ENCODE measurements at regions not wholly inside any gene's neighbourhood (a gene's known extent, or its start where the extent isn't known, plus 50 kb on each side); places are given as distances from the start of the nearest gene placed in this dataset.

DNA sequence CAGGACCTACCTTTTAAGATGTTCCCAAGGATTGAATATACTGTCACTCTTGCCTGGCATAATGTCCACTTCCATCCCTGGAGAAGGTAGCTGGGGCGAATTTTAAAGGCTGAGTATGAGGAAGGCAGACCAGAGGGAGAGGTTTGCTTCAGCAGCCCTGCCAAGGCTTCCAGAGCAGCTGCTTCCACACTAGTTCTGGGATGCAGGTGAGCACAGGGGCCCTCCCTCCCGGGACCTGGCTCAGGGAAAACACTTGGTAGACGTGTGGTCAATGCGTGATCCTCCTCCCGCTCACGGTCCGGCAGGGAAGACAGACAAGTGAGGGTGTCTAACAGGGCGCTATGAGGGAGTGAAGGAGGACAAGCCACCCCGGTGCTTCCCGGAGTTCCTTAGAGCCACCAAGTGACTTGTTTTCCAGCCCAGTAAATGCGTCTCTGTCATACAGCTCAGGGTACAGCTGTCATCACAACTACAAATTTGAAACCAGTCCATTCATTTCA is 327.6 kb downstream of the ARRDC4 start:
- TF ChIP-seq, protein P1, sequence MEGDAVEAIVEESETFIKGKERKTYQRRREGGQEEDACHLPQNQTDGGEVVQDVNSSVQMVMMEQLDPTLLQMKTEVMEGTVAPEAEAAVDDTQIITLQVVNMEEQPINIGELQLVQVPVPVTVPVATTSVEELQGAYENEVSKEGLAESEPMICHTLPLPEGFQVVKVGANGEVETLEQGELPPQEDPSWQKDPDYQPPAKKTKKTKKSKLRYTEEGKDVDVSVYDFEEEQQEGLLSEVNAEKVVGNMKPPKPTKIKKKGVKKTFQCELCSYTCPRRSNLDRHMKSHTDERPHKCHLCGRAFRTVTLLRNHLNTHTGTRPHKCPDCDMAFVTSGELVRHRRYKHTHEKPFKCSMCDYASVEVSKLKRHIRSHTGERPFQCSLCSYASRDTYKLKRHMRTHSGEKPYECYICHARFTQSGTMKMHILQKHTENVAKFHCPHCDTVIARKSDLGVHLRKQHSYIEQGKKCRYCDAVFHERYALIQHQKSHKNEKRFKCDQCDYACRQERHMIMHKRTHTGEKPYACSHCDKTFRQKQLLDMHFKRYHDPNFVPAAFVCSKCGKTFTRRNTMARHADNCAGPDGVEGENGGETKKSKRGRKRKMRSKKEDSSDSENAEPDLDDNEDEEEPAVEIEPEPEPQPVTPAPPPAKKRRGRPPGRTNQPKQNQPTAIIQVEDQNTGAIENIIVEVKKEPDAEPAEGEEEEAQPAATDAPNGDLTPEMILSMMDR (IDR thresholded peaks at IDR 0.05; ENCODE audit: extremely low read depth in 1 of 2, insufficient read depth in 1 of 2, low read depth in 1 of 2, low read length in 2 of 2): no peak
- TF ChIP-seq MYC (IDR thresholded peaks at IDR 0.05; ENCODE audit: low read depth, low read length) (no peak), JUN (IDR thresholded peaks at IDR 0.05; ENCODE audit: borderline replicate concordance, insufficient read depth, insufficient read length, low read depth) (no peak), POLR2A (IDR thresholded peaks at IDR 0.05; ENCODE audit: low read depth, low read length) (no peak), EZH2 (IDR thresholded peaks at IDR 0.05; ENCODE audit: borderline replicate concordance, low read depth, low read length, severe bottlenecking) (no peak)
- TF ChIP-seq, protein P2, sequence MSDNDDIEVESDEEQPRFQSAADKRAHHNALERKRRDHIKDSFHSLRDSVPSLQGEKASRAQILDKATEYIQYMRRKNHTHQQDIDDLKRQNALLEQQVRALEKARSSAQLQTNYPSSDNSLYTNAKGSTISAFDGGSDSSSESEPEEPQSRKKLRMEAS (IDR thresholded peaks at IDR 0.05; ENCODE audit: insufficient read depth, insufficient read length): no peak
